ENCODE measurements at regions not wholly inside any gene's neighbourhood (a gene's known extent, or its start where the extent isn't known, plus 50 kb on each side); places are given as distances from the start of the nearest gene placed in this dataset.

DNA sequence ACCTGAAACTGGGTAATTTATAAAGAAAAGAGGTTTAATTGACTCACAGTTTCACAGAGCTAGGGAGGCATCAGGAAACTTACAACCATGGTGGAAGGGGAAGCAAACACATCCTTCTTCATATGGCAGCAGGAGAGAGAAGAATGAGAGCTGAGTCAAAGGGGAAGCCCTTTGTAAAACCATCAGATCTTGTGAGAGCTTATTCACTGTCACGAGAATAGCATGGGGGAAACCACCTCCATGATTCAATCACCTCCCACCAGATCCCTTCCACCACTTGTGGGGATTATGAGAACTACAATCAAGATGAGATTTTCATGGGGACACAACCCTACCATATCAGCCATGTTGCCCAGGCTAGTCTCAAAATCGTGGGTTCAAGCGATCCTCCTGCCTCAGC lies 143.4 kb downstream of the FGF18 start:
- ATAC-seq (ENCODE audit: low FRiP score) (no peak), DNase-seq (ENCODE audit: low spot score) (no peak)
- TF ChIP-seq, protein P1, sequence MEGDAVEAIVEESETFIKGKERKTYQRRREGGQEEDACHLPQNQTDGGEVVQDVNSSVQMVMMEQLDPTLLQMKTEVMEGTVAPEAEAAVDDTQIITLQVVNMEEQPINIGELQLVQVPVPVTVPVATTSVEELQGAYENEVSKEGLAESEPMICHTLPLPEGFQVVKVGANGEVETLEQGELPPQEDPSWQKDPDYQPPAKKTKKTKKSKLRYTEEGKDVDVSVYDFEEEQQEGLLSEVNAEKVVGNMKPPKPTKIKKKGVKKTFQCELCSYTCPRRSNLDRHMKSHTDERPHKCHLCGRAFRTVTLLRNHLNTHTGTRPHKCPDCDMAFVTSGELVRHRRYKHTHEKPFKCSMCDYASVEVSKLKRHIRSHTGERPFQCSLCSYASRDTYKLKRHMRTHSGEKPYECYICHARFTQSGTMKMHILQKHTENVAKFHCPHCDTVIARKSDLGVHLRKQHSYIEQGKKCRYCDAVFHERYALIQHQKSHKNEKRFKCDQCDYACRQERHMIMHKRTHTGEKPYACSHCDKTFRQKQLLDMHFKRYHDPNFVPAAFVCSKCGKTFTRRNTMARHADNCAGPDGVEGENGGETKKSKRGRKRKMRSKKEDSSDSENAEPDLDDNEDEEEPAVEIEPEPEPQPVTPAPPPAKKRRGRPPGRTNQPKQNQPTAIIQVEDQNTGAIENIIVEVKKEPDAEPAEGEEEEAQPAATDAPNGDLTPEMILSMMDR (IDR thresholded peaks at IDR 0.05), result no peak

DNA sequence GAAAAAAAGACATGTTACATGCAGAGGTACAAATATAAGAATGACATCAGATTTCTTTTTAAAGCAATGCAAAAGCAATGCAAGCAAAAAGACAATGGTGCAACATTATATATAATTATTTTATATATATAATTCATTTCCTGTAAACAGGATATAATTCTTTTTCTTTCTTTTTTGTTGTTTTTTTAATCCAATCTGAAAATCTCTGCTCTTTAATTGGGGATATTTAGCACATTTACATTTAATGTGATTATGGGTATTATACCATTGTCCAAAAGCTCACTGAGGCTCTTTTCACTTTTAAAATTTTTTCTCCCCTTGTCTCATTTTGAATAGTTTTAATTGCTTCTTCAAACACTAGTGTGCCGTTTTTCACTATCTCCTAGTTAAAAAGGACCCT lies 148.9 kb downstream of the FGF18 start:
- TF ChIP-seq, protein P1 (IDR thresholded peaks at IDR 0.05), result no peak
- no peak for DNase-seq (ENCODE audit: low spot score)
- no peak for ATAC-seq (ENCODE audit: low FRiP score)

DNA sequence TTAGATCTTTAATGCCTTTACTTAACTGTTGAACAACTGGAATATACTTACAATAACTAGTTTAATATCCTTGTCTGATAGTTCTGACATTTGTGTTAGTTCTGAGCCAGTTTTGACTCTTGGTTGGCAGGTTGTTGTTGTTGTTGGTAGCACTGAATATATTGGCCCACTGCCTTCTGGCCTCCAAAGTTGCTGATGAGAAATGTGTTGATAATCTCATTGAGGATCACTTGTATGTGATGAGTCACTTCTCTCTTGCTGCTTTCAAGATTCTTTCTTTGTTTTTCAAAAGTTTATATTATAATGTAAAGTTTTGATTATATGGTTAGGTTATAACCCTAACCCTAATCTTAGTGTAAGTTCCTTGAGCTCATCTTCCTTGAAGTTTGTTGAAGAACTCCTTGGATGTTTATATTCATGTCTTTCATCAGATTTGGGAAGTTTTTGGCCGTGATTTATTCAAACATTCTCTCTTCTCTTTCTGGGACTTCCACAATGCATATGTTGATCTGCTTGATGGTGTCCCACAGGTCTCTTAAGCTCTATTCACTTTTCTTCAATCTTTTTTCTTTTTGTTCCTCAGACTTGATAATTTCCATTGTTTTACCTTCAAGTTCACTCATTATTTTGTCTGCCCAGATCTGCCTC lies 149.7 kb downstream of the FGF18 start:
- TF ChIP-seq, protein P1 (IDR thresholded peaks at IDR 0.05), result no peak
- DNase-seq (ENCODE audit: low spot score) (no peak), ATAC-seq (ENCODE audit: low FRiP score) (no peak)

DNA sequence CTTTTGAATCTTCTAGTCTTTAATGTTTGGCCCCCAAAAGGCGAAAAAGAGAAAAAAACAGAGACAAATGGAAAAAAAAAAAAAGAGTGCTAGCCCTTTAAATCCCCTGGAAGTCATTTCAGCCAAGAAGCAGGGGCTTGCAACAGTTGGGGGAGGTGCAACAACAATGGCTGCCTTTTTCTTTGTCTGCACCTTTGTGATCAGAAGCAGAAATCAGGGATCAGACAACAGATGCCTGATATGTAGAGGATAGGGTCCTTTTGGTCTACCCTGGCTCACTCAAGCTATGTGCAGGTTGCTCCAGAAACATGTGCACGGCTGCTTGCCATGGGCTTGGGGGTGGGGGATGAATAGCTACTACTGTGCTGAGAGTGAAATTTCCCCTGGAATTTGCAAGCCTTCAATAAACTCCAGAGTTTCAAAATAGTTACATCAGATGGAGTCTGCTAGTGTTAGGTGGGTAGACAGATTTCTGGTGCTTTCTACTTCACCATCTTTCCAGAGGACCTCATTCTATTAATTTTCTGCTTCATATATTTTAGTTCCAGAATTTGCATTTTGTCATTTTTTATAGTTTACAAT lies 150.9 kb downstream of the FGF18 start:
- TF ChIP-seq, protein P1 (IDR thresholded peaks at IDR 0.05), result no peak
- no peak for DNase-seq (ENCODE audit: low spot score)
- ATAC-seq (ENCODE audit: low FRiP score), result no peak

DNA sequence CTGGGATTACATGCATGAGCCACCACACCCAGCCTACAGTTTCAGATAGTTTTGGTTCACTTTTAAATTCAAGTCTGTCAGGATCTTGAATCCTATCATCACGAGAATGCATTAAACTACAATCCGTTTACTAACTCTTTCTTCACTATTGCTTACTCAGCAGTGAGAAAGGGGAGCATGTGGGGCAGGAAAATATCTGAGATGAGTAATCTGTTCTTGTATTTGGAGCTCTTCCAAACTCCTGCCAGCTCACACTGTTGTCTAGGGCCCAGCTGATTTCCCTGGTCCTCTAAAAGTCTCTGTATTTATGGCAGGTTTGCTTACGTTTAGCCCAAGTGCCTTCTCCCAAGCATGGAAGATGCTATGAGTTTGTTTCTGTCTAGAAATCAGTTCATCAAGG lies 152.2 kb downstream of the FGF18 start:
- TF ChIP-seq, protein P1 (IDR thresholded peaks at IDR 0.05), result no peak
- ATAC-seq (ENCODE audit: low FRiP score) (no peak), DNase-seq (ENCODE audit: low spot score) (no peak)

DNA sequence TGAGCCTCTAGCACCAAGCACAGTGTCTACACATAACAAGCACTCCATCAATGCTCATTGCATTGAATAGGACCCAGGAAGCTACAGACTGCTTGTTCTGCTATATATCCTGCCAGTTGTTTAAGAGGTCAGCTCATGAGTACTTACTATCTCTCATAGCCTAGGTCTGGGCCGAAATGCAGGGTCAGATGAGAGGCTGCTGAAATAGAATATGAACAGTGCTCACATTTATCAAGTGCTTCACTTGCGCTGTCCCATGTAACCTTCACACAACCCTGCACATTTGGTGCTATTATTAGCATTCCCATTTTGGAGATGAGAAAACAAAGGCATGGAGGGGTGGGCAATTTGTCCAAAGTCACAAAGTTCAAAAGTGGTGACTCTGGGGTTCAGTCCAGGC lies 153.6 kb downstream of the FGF18 start:
- TF ChIP-seq, protein P1 (IDR thresholded peaks at IDR 0.05), result no peak
- ATAC-seq (ENCODE audit: low FRiP score) (no peak), DNase-seq (ENCODE audit: low spot score) (no peak)
